ENCODE measurements at regions not wholly inside any gene's neighbourhood (a gene's known extent, or its start where the extent isn't known, plus 50 kb on each side); places are given as distances from the start of the nearest gene placed in this dataset.

- Histone ChIP-seq H3K9me3 (ENCODE audit: low read depth) (no peaks in the 10 kb centered on the region), H3K36me3 (no peaks in the 10 kb centered on the region)
Observed at GRCh38 chr10:108990441-108990840, 932.9 kb downstream of the XPNPEP1 start.

GRCh38 chr10:108989976-108990375 is 933.3 kb downstream of the XPNPEP1 start:
- Histone ChIP-seq H3K4me3 (no peak overlapping the region), H3K27me3 (no peaks in the 10 kb centered on the region), H3K36me3 (no peaks in the 10 kb centered on the region), H3K9me3 (ENCODE audit: low read depth) (no peaks in the 10 kb centered on the region), H3K4me1 (ENCODE audit: low read depth) (no peaks in the 10 kb centered on the region), H3K27ac (no peak overlapping the region)
- TF ChIP-seq CTCF (IDR thresholded peaks at IDR 0.05; ENCODE audit: low read depth, low read length), result no peak
- no peak for DNase-seq (ENCODE audit: low read depth in 1 of 2, low spot score in 1 of 2)

More at GRCh38 chr10:108990441-108990840, 932.9 kb downstream of the XPNPEP1 start:
- DNase-seq (ENCODE audit: low read depth in 1 of 2, low spot score in 1 of 2), result no peak
- no peaks in the 10 kb centered on the region for H3K27me3 ChIP-seq
- H3K4me1 ChIP-seq (ENCODE audit: low read depth), result no peaks in the 10 kb centered on the region
- H3K4me3 ChIP-seq, result no peak overlapping the region
- no peak for TF ChIP-seq CTCF (IDR thresholded peaks at IDR 0.05; ENCODE audit: low read depth, low read length)
- no peak overlapping the region for H3K27ac ChIP-seq

GRCh38 chr10:108982159-108982558 is 941.2 kb downstream of the XPNPEP1 start:
- no peak for TF ChIP-seq CTCF (IDR thresholded peaks at IDR 0.05; ENCODE audit: low read depth, low read length)
- H3K4me1 ChIP-seq (ENCODE audit: low read depth), result no peaks in the 10 kb centered on the region
- no peak for DNase-seq (ENCODE audit: low read depth in 1 of 2, low spot score in 1 of 2)
- no peaks in the 10 kb centered on the region for H3K27me3 ChIP-seq
- H3K9me3 ChIP-seq (ENCODE audit: low read depth), result no peaks in the 10 kb centered on the region
- no peaks in the 10 kb centered on the region for H3K36me3 ChIP-seq
- no peak overlapping the region for H3K4me3 ChIP-seq
- no peak overlapping the region for H3K27ac ChIP-seq

GRCh38 chr10:108980869-108981268 is 942.4 kb downstream of the XPNPEP1 start:
- TF ChIP-seq CTCF (IDR thresholded peaks at IDR 0.05; ENCODE audit: low read depth, low read length), result no peak
- no peaks in the 10 kb centered on the region for H3K9me3 ChIP-seq (ENCODE audit: low read depth)
- no peaks in the 10 kb centered on the region for H3K27me3 ChIP-seq
- no peak overlapping the region for H3K27ac ChIP-seq
- no peaks in the 10 kb centered on the region for H3K4me1 ChIP-seq (ENCODE audit: low read depth)
- H3K4me3 ChIP-seq, result no peak overlapping the region
- H3K36me3 ChIP-seq, result no peaks in the 10 kb centered on the region
- DNase-seq (ENCODE audit: low read depth in 1 of 2, low spot score in 1 of 2), result no peak

GRCh38 chr10:108975459-108976058 is 947.8 kb downstream of the XPNPEP1 start:
- H3K4me3 ChIP-seq, result no peak overlapping the region
- H3K9me3 ChIP-seq (ENCODE audit: low read depth), result no peaks in the 10 kb centered on the region
- no peaks in the 10 kb centered on the region for H3K4me1 ChIP-seq (ENCODE audit: low read depth)
- H3K27ac ChIP-seq, result no peak overlapping the region
- no peak for TF ChIP-seq CTCF (IDR thresholded peaks at IDR 0.05; ENCODE audit: low read depth, low read length)
- H3K27me3 ChIP-seq, result no peaks in the 10 kb centered on the region
- no peak for DNase-seq (ENCODE audit: low read depth in 1 of 2, low spot score in 1 of 2)
- no peaks in the 10 kb centered on the region for H3K36me3 ChIP-seq
